Activated CD8-positive, alpha-beta T cell treated with anti-CD3 and anti-CD28 coated beads for 36 hours (primary cell): ENCODE measurements at regions not wholly inside any gene's neighbourhood (a gene's known extent, or its start where the extent isn't known, plus 50 kb on each side); places are given as distances from the start of the nearest gene placed in this dataset.

Experiments used
- ATAC-seq: fragments of 200-7000 bp; cut with Tn5 transposase; one replicate; pipeline ENCODE4 v1.10.0; 2021; ENCODE audit warnings: mild to moderate bottlenecking, moderate library complexity
- CTCF ChIA-PET: fragments of 350-600 bp; sonication (Branson Sonifier 250); formaldehyde crosslinking; loops from one replicate; lab custom pipeline; 2021; ENCODE audit warnings: antibody characterized with exemption; lab: Charles Lee
- POLR2A ChIA-PET: fragments of 350-600 bp; sonication (Branson Sonifier 250); formaldehyde crosslinking; loops from one replicate; lab custom pipeline; 2021; ENCODE audit warnings: antibody characterized with exemption; lab: Charles Lee
- DNase-seq: peaks from one replicate; pipeline ENCODE4 v3.0.0-alpha.2; 2020
- H3K27ac Mint-ChIP-seq: one replicate; pipeline ENCODE4 v1.8.0; 2021; ENCODE audit warnings: mild to moderate bottlenecking, mixed read lengths
- H3K27me3 Mint-ChIP-seq: one replicate; pipeline ENCODE4 v1.8.0; 2021; ENCODE audit warnings: mixed read lengths
- H3K36me3 Mint-ChIP-seq: one replicate; pipeline ENCODE4 v1.8.0; 2021; ENCODE audit warnings: low read depth, mixed read lengths
- H3K4me1 Mint-ChIP-seq: one replicate; pipeline ENCODE4 v1.8.0; 2021; ENCODE audit warnings: low read depth, mixed read lengths
- H3K4me3 Mint-ChIP-seq: one replicate; pipeline ENCODE4 v1.8.0; 2021; ENCODE audit warnings: mild to moderate bottlenecking, moderate library complexity, mixed read lengths
- H3K9me3 Mint-ChIP-seq: one replicate; pipeline ENCODE4 v1.8.0; 2021; ENCODE audit warnings: mixed read lengths
- intact Hi-C: fragments of 100-400 bp; cut with micrococcal nuclease; formaldehyde crosslinking; loops from one replicate; pipeline ENCODE4 v1.10.0; 2022
- TF ChIP-seq, protein P1 (sequence below): fragments of 200-600 bp; IDR thresholded peaks from one replicate; pipeline ENCODE4 v1.8.0; 2022; ENCODE audit warnings: antibody characterized with exemption, mild to moderate bottlenecking

DNA sequence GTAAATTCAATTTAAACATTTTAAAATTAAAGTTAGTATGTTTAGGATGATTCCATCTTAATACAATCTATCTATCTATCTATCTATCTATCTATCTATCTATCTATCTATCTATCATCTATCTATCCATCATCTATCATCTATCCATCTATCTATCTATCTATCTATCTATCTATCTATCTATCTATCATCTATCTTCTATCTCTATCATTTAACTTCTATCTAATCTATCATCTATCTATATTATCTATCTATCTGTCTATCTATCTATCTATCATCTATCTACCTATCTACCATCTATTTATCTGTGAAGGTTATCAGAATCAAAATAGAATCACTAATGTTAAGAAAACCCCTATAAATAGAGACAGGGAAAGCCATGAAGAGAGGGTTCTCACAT lies 78.3 kb downstream of the RAMP3 start:
- ChIA-PET POLR2A (no interaction called here), CTCF (no interaction called here)
- intact Hi-C loops, result no loop called here
- H3K9me3 Mint-ChIP-seq, result no peaks in the 10 kb centered on the region
- H3K27ac Mint-ChIP-seq, result no peak overlapping the region
- peaks cover 17% of the 10 kb centered on the region for H3K27me3 Mint-ChIP-seq
- DNase-seq, result no peak
- TF ChIP-seq, protein P1, sequence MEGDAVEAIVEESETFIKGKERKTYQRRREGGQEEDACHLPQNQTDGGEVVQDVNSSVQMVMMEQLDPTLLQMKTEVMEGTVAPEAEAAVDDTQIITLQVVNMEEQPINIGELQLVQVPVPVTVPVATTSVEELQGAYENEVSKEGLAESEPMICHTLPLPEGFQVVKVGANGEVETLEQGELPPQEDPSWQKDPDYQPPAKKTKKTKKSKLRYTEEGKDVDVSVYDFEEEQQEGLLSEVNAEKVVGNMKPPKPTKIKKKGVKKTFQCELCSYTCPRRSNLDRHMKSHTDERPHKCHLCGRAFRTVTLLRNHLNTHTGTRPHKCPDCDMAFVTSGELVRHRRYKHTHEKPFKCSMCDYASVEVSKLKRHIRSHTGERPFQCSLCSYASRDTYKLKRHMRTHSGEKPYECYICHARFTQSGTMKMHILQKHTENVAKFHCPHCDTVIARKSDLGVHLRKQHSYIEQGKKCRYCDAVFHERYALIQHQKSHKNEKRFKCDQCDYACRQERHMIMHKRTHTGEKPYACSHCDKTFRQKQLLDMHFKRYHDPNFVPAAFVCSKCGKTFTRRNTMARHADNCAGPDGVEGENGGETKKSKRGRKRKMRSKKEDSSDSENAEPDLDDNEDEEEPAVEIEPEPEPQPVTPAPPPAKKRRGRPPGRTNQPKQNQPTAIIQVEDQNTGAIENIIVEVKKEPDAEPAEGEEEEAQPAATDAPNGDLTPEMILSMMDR, result no peak
- H3K4me3 Mint-ChIP-seq, result no peak overlapping the region
- no peak for ATAC-seq
- no peaks in the 10 kb centered on the region for H3K4me1 Mint-ChIP-seq
- H3K36me3 Mint-ChIP-seq, result no peaks in the 10 kb centered on the region

DNA sequence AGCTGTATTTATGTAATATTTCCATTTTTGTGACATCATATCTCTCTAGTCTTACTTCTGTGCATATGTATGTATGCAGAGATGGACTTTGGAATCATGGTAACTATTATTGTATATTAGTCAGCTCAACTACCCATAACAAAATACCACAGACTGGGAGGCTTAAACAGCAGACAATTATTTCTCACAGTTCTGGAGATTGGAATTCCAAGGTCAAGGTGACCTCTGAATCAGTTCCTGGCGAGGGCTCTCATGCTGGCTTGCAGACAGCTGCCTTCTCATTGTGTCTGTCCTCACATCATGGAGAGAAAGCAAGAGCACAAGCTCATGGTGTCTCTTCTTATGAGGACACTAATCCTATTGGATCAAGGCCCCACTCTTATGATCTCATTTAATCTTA lies 79.1 kb downstream of the RAMP3 start:
- H3K27me3 Mint-ChIP-seq, result peaks cover 21% of the 10 kb centered on the region
- POLR2A ChIA-PET, result no interaction called here
- CTCF ChIA-PET, result interaction anchor here (1.6 kb wide), 1 partner anchor 24 kb away, joined by 9 read pairs; no protein-coding TSS in a partner anchor

DNA sequence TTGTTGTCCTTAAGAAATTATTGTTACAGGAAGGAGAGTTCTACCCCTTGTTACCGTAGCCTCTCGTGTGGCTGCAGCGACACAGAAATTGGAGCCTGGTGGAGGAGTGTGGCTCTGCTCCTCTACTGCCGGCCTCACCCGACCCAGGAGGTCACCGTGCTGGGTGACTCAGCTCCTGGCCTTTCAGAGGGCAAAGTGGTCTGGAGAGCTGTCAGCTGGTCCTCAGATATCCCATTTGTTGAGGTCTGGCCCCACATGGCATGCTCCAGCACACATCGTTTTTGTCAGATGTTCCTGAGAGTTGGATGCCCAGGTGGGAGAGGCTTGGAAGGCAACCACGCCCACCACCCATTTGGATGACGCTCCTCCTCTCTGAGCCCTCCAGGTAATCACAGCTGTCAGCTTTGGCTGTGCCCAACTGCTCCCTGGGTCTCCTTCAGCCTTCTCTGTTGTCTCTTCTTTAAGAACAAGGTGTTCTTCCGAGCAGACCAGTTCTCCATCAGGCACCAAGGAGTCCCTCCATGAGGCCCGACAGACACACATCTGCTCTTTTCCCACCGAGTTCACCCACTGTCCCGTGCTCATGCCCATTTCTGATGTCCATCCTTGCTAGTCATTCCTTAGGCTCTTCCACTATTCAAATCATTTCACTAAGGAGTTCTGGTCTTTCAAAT lies 80.3 kb downstream of the RAMP3 start:
- no peaks in the 10 kb centered on the region for H3K4me1 Mint-ChIP-seq
- ATAC-seq, result no peak
- no peaks in the 10 kb centered on the region for H3K36me3 Mint-ChIP-seq
- TF ChIP-seq, protein P1, result no peak
- intact Hi-C loops, result no loop called here
- H3K27me3 Mint-ChIP-seq, result peaks cover 21% of the 10 kb centered on the region
- no peak overlapping the region for H3K27ac Mint-ChIP-seq
- ChIA-PET CTCF (interaction anchor here (1.6 kb wide), 1 partner anchor 22 kb away, joined by 9 read pairs; no protein-coding TSS in a partner anchor), POLR2A (no interaction called here)
- no peaks in the 10 kb centered on the region for H3K9me3 Mint-ChIP-seq
- no peak overlapping the region for H3K4me3 Mint-ChIP-seq
- DNase-seq, result no peak

More for the DNA sequence above, 79.1 kb downstream of the RAMP3 start:
- no peaks in the 10 kb centered on the region for H3K36me3 Mint-ChIP-seq
- no peak for ATAC-seq
- no peak for DNase-seq
- TF ChIP-seq, protein P1, result no peak
- H3K4me3 Mint-ChIP-seq, result no peak overlapping the region
- no peaks in the 10 kb centered on the region for H3K4me1 Mint-ChIP-seq
- H3K27ac Mint-ChIP-seq, result no peak overlapping the region
- H3K9me3 Mint-ChIP-seq, result no peaks in the 10 kb centered on the region
- intact Hi-C loops, result no loop called here

DNA sequence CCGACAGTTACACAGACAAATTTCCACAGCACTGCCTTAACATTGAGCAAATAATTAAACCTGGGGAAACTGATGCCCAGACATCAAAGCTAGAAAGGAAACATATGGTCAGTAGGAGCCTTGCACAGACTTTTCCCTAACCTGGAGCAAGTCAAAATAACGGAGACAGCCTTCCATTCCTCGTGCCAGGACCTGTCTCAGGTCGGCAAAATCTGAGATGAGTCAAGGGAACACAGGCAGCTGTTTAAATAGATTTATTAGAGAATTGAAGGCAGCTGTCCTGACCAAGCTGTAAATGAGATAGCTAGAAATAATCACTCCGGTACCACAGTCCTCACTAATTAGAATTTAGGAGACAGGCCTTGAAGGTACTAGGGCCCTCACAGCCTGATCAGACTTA lies 81.2 kb downstream of the RAMP3 start:
- POLR2A ChIA-PET, result interaction anchor here (0.7 kb wide), 1 partner anchor 38 kb away, joined by 3 read pairs; no protein-coding TSS in a partner anchor
- intact Hi-C loops, result no loop called here
- Mint-ChIP-seq H3K27ac (no peak overlapping the region), H3K27me3 (peaks cover 23% of the 10 kb centered on the region), H3K9me3 (no peaks in the 10 kb centered on the region), H3K36me3 (no peaks in the 10 kb centered on the region), H3K4me3 (no peak overlapping the region), H3K4me1 (no peaks in the 10 kb centered on the region)
- no peak for DNase-seq
- no peak for ATAC-seq
- TF ChIP-seq, protein P1, result no peak
- CTCF ChIA-PET, result no interaction called here

DNA sequence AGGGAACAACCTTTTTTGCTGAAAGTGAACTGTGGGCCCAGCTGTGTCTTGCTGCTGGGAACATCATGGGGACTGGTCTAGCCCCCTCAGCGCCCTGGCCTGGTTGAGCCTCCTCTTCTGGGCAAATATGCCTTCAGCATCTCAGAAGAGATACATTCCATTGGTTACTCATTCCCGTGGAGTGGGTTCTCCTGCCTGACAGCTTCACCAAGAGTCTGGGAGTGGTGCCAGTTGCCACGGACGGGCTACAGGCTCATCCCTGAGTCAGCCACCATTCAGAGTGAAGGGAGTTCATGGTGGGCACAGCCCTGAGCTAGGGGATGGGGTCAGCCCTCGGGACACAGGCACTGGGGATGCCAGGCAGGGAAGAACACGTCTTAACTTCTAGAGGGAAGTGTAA lies 81.9 kb downstream of the RAMP3 start:
- CTCF ChIA-PET, result interaction anchor here (1.0 kb wide), 1 partner anchor 21 kb away, joined by 3 read pairs; no protein-coding TSS in a partner anchor
- no peak overlapping the region for H3K4me3 Mint-ChIP-seq
- ATAC-seq (no peak), DNase-seq (no peak)
- no peaks in the 10 kb centered on the region for H3K4me1 Mint-ChIP-seq
- H3K27ac Mint-ChIP-seq, result no peak overlapping the region
- H3K27me3 Mint-ChIP-seq, result peaks cover 20% of the 10 kb centered on the region
- POLR2A ChIA-PET, result no interaction called here
- TF ChIP-seq, protein P1, result no peak
- H3K9me3 Mint-ChIP-seq, result no peaks in the 10 kb centered on the region
- intact Hi-C loops, result no loop called here
- H3K36me3 Mint-ChIP-seq, result no peaks in the 10 kb centered on the region
